HG02642 (cell line): ENCODE measurements at regions not wholly inside any gene's neighbourhood (a gene's known extent, or its start where the extent isn't known, plus 50 kb on each side); places are given as distances from the start of the nearest gene placed in this dataset.
"Not testable (repeated sequence)": the region's sequence is repeated elsewhere in the genome, so short reads cannot be mapped to it uniquely, and the experiment has no call there.

ENCODE experiments used
- ATAC-seq: cut with Tn5 transposase; IDR thresholded peaks from one replicate; pipeline ENCODE4 v1.9.1; 2021; ENCODE audit warnings: mild to moderate bottlenecking; ENCODE audit not compliant: unreplicated experiment, poor library complexity

GRCh38 chr22:49413551-49413950, 414.1 kb downstream of the BRD1 start:
- no peak for ATAC-seq

GRCh38 chr22:49413146-49413545, 414.5 kb downstream of the BRD1 start:
- ATAC-seq = no peak

- no peak for ATAC-seq
Measured at GRCh38 chr22:49412236-49412635, 415.4 kb downstream of the BRD1 start.

- no peak for ATAC-seq
Measured at GRCh38 chr22:49411236-49411635, 416.4 kb downstream of the BRD1 start.

GRCh38 chr22:49408102-49408836, 419.4 kb downstream of the BRD1 start:
- ATAC-seq = no peak

- ATAC-seq = no peak
Measured at GRCh38 chr22:49406879-49407587, 420.6 kb downstream of the BRD1 start.

- no peak for ATAC-seq
Measured at GRCh38 chr22:49406047-49406650, 421.5 kb downstream of the BRD1 start.

- ATAC-seq = no peak
Measured at GRCh38 chr22:49405590-49405989, 422.1 kb downstream of the BRD1 start.

GRCh38 chr22:49404576-49405241, 423.0 kb downstream of the BRD1 start:
- no peak for ATAC-seq

GRCh38 chr22:49404020-49404419, 423.7 kb downstream of the BRD1 start:
- no peak for ATAC-seq

GRCh38 chr22:49403102-49403501, 424.6 kb downstream of the BRD1 start:
- no peak for ATAC-seq

GRCh38 chr22:49402169-49402568, 425.5 kb downstream of the BRD1 start:
- no peak for ATAC-seq

- ATAC-seq = no peak
Measured at GRCh38 chr22:49400941-49401598, 426.6 kb downstream of the BRD1 start.

GRCh38 chr22:49400136-49400940, 427.3 kb downstream of the BRD1 start:
- no peak for ATAC-seq

GRCh38 chr22:49398646-49399045, 429.0 kb downstream of the BRD1 start:
- ATAC-seq = no peak

- ATAC-seq = no peak
Measured at GRCh38 chr22:49398115-49398514, 429.6 kb downstream of the BRD1 start.

GRCh38 chr22:49396817-49397216, 430.9 kb downstream of the BRD1 start:
- no peak for ATAC-seq

GRCh38 chr22:49395617-49396016, 432.1 kb downstream of the BRD1 start:
- ATAC-seq = no peak

GRCh38 chr22:49395062-49395461, 432.6 kb downstream of the BRD1 start:
- not testable (repeated sequence) for ATAC-seq
